ENCODE measurements at regions not wholly inside any gene's neighbourhood (a gene's known extent, or its start where the extent isn't known, plus 50 kb on each side); places are given as distances from the start of the nearest gene placed in this dataset.
"Not testable (repeated sequence)": the region's sequence is repeated elsewhere in the genome, so short reads cannot be mapped to it uniquely, and the experiment has no call there.

DNA sequence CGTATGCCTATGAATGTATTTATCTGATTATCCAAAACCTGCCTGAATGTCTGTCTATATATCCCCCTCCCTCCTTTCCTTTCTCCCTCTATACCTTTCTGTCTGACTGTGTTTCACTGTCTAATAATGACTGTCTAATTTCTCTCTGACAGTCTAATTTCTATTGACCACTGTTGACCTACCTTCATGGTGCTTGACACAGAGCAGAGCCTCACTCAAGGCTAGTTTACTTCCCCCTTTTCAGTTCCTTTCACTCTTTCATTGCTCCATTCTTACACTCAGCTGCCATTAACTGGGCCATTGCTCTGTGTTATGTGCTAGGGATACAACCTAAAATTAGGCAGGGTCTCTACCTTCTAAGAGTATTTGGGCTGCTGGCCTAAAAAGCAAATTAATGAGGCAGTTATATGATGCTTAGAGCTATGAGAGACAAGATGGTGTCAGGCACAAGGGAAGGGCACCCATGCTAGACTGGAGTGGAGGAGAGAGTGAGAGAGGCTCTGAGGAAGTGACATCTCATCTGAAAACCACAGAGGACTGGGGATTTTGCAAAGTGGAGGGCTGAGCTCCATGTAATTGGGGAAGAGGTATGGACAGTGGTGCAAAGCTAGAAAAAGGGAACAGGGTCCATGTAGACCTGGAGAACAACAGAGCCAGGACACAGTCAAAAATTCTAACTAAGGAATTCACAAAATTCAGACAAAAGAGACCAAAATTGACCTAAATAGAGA lies 348.6 kb upstream of the CHRNA7 start:
- not testable (repeated sequence) for DNase-seq (ENCODE audit: low read depth)

DNA sequence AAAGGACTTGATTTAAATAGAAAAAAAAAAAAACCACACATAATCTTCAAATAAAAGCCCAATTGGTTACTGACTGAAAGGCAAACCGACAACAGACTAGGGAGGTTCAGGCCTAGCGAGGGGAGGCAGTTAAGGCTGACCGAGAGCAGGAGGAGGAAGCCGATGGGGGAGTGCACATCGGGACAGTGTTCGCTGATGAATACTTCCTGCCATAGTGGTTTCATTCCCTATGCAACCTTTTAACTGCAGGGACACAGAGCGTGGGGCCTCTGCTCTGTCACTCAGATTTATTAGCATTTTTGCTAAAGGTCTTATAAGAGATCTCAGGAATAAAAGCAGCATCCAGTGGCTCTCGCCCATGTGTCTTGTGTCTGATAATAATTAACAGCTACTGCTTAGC lies 343.2 kb upstream of the CHRNA7 start:
- not testable (repeated sequence) for DNase-seq (ENCODE audit: low read depth)

- DNase-seq (ENCODE audit: low read depth) = not testable (repeated sequence)
Observed at GRCh38 chr15:31696509-31696908, 333.8 kb upstream of the CHRNA7 start.

DNA sequence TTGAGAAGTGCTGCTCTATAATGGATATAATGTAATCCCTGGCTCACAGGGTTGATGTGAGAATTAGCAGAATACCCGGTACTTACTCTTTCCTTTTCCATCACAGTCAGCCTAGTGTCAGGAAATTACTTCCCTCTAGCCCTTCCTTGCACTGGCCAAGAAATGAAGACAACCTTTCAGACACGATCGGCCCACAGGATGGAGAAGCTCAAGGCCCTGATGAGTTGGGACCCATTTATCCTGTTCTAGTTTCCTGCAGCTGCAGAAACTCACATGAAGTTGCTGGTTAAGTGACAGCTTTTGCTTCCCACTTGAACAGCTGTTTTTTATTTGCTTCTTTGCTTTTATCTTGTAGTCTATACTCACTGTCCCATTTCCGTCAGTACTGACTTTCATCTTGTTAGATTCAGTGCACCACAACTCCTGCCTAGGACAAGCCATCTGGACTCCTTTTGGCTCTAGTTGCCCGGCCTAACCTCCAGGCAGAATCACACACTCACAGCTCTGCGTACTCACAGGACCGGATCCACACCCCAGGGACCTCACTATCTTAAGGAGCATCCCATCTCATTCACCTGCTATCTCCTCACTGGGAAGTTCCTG lies 325.1 kb upstream of the CHRNA7 start:
- DNase-seq (ENCODE audit: low read depth) = not testable (repeated sequence)

- DNase-seq (ENCODE audit: low read depth) = not testable (repeated sequence)
Observed at GRCh38 chr15:31707944-31708702, 322.2 kb upstream of the CHRNA7 start.

DNA sequence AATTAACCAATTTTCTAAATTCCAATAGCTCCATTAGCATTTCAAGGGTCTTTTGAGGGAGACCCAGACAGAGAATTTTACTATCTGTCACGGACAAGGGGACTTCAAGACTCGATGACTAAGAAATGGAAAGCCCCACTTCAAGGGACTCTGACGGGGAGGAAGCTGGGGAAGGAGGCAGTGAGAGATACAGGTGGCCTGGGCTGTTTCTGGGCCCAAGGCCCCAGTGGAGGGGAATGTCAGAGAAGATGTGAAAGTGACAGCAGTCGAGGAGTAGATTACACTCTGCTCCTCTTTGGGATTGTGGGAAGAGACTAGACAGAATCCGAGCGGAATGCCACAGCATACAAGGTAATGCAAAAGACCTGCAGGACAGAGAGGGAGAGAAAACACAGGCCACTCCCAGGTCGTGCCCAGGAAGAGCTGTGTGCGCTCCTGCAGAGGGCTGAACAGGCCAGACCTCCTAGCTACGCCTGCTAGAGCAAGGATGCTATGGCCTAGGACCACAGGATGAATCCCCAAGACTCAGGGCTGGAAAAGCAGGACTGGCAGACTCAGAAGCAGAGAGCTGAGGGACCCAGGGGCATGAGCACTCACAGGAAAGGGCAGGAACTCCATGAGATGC lies 321.5 kb upstream of the CHRNA7 start:
- not testable (repeated sequence) for DNase-seq (ENCODE audit: low read depth)

DNA sequence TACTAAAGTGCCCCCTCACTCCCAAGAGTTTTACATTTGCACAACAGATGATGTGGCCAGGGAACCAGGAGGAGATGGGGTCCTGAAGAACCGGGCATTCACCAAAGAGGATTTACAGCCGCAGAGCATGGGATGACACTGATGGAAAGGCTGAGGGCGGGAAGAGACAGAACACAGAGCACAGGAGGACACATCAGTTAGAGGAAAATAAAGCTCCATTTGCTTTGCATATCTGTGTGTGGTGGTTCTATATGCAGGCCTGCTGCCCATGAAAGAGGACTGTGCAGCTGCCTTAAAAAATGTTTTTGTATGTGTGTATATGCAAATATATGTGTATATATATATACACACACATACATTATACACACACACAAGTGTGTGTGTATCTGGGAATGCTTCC lies 320.8 kb upstream of the CHRNA7 start:
- not testable (repeated sequence) for DNase-seq (ENCODE audit: low read depth)

- DNase-seq (ENCODE audit: low read depth) = not testable (repeated sequence)
Observed at GRCh38 chr15:31710806-31711205, 319.5 kb upstream of the CHRNA7 start.

GRCh38 chr15:31715208-31715607 lies 315.1 kb upstream of the CHRNA7 start:
- not testable (repeated sequence) for DNase-seq (ENCODE audit: low read depth)

GRCh38 chr15:31718625-31719024 lies 311.7 kb upstream of the CHRNA7 start:
- not testable (repeated sequence) for DNase-seq (ENCODE audit: low read depth)

GRCh38 chr15:31719396-31720022 lies 310.8 kb upstream of the CHRNA7 start:
- DNase-seq (ENCODE audit: low read depth) = not testable (repeated sequence)

DNA sequence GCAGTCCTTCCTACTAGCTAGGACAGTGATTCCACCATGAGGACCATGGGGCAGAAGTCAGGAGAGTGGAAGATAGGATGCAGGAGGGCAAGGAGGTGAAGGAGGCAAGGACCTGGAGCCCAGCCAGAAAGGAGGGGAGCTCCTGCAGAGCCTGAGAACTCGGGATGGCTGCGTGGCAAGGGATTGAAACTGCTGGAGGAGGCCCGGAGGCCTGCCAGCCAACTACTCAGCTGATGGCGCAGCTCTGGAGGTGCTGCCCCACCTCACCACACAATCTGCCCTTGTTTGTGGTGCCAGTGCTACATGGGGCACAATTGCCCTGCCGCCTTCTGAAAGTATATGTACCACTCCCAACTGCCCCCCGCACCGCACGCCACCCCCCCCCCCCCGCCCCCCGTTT lies 307.3 kb upstream of the CHRNA7 start:
- DNase-seq (ENCODE audit: low read depth) = not testable (repeated sequence)

DNA sequence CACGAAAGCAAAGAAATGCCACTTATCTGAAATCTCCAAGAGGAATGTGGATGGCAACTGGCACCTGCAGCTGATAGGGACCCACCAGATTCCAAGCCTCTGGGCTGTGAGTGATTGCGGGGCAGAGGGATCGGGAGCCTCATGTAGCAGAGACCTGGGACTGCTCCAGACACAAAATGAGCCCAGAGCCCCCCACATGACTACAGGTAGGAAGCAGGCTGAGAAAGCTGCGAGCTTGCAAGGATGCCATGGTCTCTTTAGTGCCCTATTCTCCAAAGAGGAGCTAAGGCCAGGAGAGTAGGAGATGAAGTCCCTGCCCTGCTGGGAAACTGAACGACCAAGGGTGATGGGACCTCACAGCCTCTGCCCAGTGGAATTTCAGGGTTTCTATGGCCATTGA lies 305.4 kb upstream of the CHRNA7 start:
- DNase-seq (ENCODE audit: low read depth) = not testable (repeated sequence)

- DNase-seq (ENCODE audit: low read depth) = not testable (repeated sequence)
Observed at GRCh38 chr15:31725619-31726018, 304.7 kb upstream of the CHRNA7 start.

GRCh38 chr15:31727612-31728011 lies 302.7 kb upstream of the CHRNA7 start:
- no peak for DNase-seq (ENCODE audit: low read depth)

GRCh38 chr15:31732726-31733125 lies 297.6 kb upstream of the CHRNA7 start:
- DNase-seq (ENCODE audit: low read depth) = no peak

DNA sequence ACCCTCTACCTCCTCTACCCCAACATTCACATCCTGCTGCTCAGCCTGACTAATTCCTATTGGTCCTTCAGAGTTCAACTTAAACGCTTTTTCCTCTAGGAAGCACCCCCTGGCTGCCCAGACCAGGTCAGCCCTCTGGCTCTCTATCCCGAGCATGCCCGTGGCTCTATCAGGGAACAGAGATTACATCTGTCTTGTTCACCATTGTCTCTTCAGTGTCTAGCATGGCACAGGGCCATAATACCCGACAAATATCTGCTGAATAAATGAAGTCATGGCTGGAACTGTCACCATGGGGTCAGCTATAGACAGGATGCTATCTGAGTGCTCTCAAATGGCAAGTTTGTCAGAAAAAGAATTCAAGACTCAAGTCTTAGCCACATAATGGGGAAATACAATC lies 296.9 kb upstream of the CHRNA7 start:
- DNase-seq (ENCODE audit: low read depth) = no peak

- no peak for DNase-seq (ENCODE audit: low read depth)
Observed at GRCh38 chr15:31740203-31740602, 290.1 kb upstream of the CHRNA7 start.

- no peak for DNase-seq (ENCODE audit: low read depth)
Observed at GRCh38 chr15:31745841-31746240, 284.5 kb upstream of the CHRNA7 start.

DNA sequence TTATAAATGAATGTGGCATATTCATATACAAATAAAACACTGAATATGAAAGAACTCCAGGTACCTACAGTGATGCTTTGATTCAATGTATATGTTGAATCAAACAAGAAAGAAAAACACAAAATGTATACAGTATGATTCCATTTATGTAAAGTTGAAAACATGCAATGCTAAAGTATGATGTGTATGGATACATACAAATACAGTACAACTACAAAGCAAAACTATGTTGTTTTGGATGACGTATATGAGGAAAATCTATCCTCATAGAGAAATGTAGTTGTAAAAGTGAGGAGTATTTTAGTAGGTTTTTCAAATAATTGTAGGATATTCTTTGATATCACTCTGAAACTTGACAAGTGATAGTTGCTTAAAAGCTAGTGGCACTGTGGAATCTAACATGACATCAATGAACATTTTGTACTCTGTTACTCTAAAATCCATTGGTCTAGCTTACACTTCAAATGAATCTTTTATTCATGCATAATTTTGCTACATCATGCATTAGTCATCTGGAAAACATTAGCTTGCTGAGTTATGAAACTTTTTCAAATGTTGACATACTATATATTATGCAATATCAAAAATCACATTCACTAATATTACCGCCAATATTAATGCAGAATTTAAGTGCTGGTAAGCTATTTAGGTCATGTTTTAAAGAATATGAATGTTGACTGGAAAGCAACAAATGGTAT lies 278.1 kb upstream of the CHRNA7 start:
- no peak for DNase-seq (ENCODE audit: low read depth)

DNA sequence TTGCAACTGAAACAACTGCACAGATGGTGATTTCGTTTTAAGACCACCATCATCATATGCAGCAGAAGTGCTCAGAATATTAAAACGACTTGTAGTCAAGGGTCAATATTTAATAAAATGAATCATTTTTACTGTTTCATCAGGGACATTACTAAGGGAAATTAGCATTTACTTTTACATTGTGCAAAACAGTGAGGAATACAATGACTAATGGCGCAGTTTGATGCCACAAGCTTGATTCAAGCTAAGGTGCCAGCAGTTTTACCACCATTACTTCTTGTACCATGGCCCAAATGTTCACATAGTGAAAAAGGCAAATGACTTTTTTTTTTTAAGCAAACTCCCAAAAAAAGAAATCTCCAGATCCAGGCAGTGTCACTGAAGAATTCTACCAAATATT lies 277.4 kb upstream of the CHRNA7 start:
- no peak for DNase-seq (ENCODE audit: low read depth)
